Muscle layer of colon (tissue), 2 donors: ENCODE measurements at regions not wholly inside any gene's neighbourhood (a gene's known extent, or its start where the extent isn't known, plus 50 kb on each side); places are given as distances from the start of the nearest gene placed in this dataset.
"Not testable (repeated sequence)": the region's sequence is repeated elsewhere in the genome, so short reads cannot be mapped to it uniquely, and the experiment has no call there.

Source experiments
- H3K27ac ChIP-seq: one replicate; pipeline ENCODE4 v1.7.0; 2013; ENCODE audit warnings: low read depth, mild to moderate bottlenecking, low read length, moderate library complexity
- H3K27me3 ChIP-seq, 2 donors: one replicate each; pipeline ENCODE4 v1.7.0; 2013; ENCODE audit warnings: low read length in 2 of 2, mild to moderate bottlenecking in 2 of 2; ENCODE audit not compliant: insufficient read depth in 2 of 2, control insufficient read depth in 1 of 2
- H3K36me3 ChIP-seq: one replicate; pipeline ENCODE4 v1.7.0; 2013; ENCODE audit warnings: mild to moderate bottlenecking, low read length; ENCODE audit not compliant: insufficient read depth
- H3K4me1 ChIP-seq: one replicate; pipeline ENCODE4 v1.7.0; 2013; ENCODE audit warnings: mild to moderate bottlenecking, low read length; ENCODE audit not compliant: insufficient read depth
- H3K4me3 ChIP-seq, 2 donors: one replicate each; pipeline ENCODE4 v1.7.0; 2013; ENCODE audit warnings: low read length in 2 of 2, low read depth in 1 of 2, mild to moderate bottlenecking in 1 of 2, moderate library complexity in 1 of 2
- H3K9ac ChIP-seq: one replicate; pipeline ENCODE4 v1.7.0; 2013; ENCODE audit warnings: low read length
- H3K9me3 ChIP-seq: one replicate; pipeline ENCODE4 v1.7.0; 2013; ENCODE audit warnings: mild to moderate bottlenecking, low read length
- donor health status: abdominal sarcoma.
- donor health status: Adenocarcinoma of cecum.

DNA sequence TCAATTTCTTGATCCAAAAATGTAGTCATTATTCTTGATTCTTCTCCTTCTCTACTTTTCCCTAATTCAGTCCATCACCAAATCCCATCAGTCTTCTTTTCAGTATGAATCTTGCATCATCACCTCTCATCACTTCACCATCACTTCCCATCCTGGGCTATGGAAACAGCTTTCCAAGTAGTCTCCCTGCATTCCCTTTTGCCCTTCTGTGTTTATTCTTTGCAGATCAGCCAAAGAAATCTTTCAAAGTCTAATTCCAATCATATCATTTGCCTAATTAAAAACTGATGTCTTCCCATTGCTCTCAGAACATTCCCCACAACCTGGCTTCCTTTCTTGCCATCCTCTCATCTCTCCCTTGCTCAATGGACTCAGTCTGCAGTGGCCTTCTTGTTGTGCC lies 201.7 kb upstream of the ADAMTS3 start:
- Histone ChIP-seq H3K9ac (no peak overlapping the region), H3K27me3 (no peaks in the 10 kb centered on the region), H3K9me3 (no peaks in the 10 kb centered on the region), H3K27ac (no peak overlapping the region), H3K4me3 (no peak overlapping the region), H3K4me1 (no peaks in the 10 kb centered on the region), H3K36me3 (no peaks in the 10 kb centered on the region)

DNA sequence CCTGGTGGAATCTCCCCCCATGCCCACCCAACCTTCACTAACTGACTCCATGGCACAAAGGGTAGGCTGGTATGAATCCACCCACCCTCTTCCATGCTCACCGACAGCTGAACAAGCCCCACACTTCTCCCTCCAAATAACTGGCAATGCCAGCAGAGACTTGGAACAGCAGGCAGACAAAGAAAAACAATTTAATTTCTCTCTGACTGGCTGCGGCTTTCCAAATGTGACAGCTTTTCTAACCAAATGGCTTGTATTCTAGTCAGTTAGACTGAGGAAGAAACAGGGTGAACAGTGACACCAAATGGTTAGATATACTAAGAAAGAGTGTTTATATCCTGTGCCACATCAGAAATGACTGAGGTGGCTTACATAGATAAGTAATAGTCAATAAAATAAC lies 199.3 kb upstream of the ADAMTS3 start:
- Histone ChIP-seq H3K4me1 (no peaks in the 10 kb centered on the region), H3K36me3 (no peaks in the 10 kb centered on the region), H3K27me3 (no peaks in the 10 kb centered on the region), H3K4me3 (no peak overlapping the region), H3K27ac (no peak overlapping the region), H3K9ac (no peak overlapping the region), H3K9me3 (no peaks in the 10 kb centered on the region)

GRCh38 chr4:72767618-72768302 lies 198.7 kb upstream of the ADAMTS3 start:
- no peak overlapping the region for H3K4me3 ChIP-seq
- no peaks in the 10 kb centered on the region for H3K9me3 ChIP-seq
- no peak overlapping the region for H3K27ac ChIP-seq
- no peak overlapping the region for H3K9ac ChIP-seq
- H3K4me1 ChIP-seq: no peaks in the 10 kb centered on the region
- no peaks in the 10 kb centered on the region for H3K27me3 ChIP-seq
- H3K36me3 ChIP-seq: no peaks in the 10 kb centered on the region

- not testable (repeated sequence) for H3K27ac ChIP-seq, H3K9me3 ChIP-seq, H3K4me1 ChIP-seq, H3K4me3 ChIP-seq, H3K27me3 ChIP-seq, H3K36me3 ChIP-seq, H3K9ac ChIP-seq
Observed at GRCh38 chr4:72765788-72766187, 196.8 kb upstream of the ADAMTS3 start.

GRCh38 chr4:72761368-72762038 lies 192.5 kb upstream of the ADAMTS3 start:
- Histone ChIP-seq H3K4me1 (no peaks in the 10 kb centered on the region), H3K9ac (no peak overlapping the region), H3K27me3 (no peaks in the 10 kb centered on the region), H3K4me3 (no peak overlapping the region), H3K36me3 (no peaks in the 10 kb centered on the region), H3K27ac (no peak overlapping the region), H3K9me3 (no peaks in the 10 kb centered on the region)

DNA sequence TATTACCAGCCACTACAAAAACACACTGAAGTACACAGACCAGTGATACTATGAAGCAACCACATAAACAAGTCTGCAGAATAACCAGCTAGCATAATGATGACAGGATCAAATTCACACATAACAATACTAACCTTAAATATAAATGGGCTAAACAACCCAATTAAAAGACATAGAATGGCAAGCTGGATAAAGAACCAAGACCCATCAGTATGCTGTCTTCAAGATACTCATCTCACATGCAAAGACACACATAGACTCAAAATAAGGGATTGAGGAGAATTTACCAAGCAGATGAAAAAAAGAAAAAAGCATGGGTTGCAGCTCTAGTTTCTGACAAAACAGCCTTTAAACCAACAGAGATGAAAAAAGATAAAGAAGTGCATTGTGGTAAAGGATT lies 184.4 kb upstream of the ADAMTS3 start:
- H3K4me1 ChIP-seq, H3K27me3 ChIP-seq, H3K9me3 ChIP-seq, H3K4me3 ChIP-seq, H3K9ac ChIP-seq, H3K36me3 ChIP-seq, H3K27ac ChIP-seq: not testable (repeated sequence)

DNA sequence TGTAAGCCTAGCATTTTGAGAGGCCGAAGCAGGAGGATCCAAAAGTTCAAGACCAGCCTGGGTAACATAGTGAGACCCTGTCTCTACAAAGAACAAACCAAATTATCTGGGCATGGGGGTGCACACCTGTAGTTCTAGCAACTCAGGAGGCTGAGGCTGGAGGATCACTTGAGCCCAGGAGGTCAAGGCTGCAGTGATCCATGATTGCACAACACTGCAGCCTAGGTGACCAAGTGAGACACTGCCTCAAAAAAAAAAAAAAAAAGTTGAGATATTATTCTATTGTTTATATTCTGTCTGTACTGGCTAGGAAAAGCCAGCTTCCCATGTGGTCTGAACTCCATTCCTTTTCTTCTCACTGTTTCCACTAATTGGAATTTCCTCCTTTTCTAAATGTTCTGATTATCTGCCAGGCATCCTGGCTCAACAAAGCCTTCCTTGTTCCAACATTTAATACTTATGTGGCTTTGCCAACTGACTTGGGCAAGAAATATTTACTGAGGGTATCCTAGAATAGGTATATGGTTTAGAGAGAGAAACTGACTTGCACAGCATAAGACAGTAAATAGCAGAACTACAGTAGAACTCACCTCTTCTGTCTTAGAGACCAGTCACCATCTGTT lies 175.2 kb upstream of the ADAMTS3 start:
- Histone ChIP-seq H3K27me3 (no peaks in the 10 kb centered on the region), H3K9me3 (no peaks in the 10 kb centered on the region), H3K4me1 (no peaks in the 10 kb centered on the region), H3K36me3 (no peaks in the 10 kb centered on the region), H3K4me3 (no peak overlapping the region), H3K27ac (no peak overlapping the region), H3K9ac (no peak overlapping the region)

GRCh38 chr4:72743078-72743477 lies 174.1 kb upstream of the ADAMTS3 start:
- Histone ChIP-seq H3K27me3 (no peaks in the 10 kb centered on the region), H3K36me3 (no peaks in the 10 kb centered on the region), H3K9me3 (no peaks in the 10 kb centered on the region), H3K27ac (no peak overlapping the region), H3K9ac (no peak overlapping the region), H3K4me3 (no peak overlapping the region), H3K4me1 (no peaks in the 10 kb centered on the region)

- Histone ChIP-seq H3K27me3 (no peaks in the 10 kb centered on the region), H3K36me3 (no peaks in the 10 kb centered on the region), H3K4me3 (no peak overlapping the region), H3K9ac (no peak overlapping the region), H3K4me1 (no peaks in the 10 kb centered on the region), H3K27ac (no peak overlapping the region), H3K9me3 (no peaks in the 10 kb centered on the region)
Observed at GRCh38 chr4:72715299-72715698, 146.3 kb upstream of the ADAMTS3 start.

DNA sequence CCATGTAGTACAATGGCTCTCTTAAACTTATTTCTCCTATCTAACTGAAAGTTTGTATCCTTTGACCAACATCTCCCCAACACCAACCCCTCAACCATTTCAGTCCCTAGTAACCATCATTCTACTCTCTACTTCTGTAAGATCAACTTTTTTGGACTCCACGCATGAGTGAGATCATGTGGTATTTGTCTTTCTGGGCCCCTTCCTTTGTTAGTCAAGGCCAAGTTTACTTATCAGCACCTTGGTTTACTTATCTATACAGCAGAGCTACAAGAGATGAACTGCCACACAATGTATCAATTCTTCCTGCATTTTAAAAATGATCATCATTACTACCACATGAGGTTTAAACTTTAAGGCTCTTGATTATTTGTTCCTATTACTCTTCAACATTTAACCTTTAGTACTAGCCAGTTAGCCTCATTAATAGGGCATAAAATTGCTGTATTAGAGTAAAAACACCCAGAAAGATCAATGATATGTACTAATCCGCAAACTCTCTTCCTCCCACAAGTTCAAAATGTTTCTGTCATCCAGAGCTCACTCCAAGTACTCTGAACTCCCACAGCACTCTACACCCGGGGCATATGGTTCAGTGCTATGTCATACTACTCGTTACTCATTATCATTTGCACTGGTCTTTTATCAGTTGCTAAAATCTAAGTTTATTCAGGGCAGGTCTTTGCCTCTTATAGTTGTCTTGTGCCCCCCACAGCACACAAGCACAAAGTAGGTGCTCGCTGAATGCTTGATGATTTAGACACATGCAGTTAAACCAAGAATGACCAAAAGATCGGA lies 145.7 kb upstream of the ADAMTS3 start:
- no peaks in the 10 kb centered on the region for H3K4me1 ChIP-seq
- H3K36me3 ChIP-seq: no peaks in the 10 kb centered on the region
- no peak overlapping the region for H3K9ac ChIP-seq
- H3K4me3 ChIP-seq: no peak overlapping the region
- no peak overlapping the region for H3K27ac ChIP-seq
- no peaks in the 10 kb centered on the region for H3K9me3 ChIP-seq
- H3K27me3 ChIP-seq: no peaks in the 10 kb centered on the region

DNA sequence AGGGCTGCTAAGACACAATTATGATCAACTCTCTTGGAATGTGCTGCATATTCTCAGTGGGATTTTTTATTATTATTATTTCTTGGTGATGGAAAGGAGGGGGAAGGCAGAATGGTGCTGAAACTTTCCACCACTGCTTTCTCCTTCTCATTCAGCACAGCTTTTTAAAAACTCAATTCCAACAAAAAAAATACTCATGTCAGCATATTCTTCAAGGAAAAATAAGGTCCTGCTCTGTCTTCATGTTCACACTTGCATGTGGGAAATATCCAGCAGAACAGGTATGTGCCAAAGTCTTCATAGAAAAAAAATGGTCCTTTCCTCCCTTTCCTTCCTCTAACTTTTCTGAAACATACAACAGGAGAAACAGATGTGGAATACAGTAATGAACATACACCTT lies 144.0 kb upstream of the ADAMTS3 start:
- H3K36me3 ChIP-seq: no peaks in the 10 kb centered on the region
- H3K9me3 ChIP-seq: no peaks in the 10 kb centered on the region
- H3K9ac ChIP-seq: no peak overlapping the region
- H3K4me3 ChIP-seq: no peak overlapping the region
- no peak overlapping the region for H3K27ac ChIP-seq
- H3K4me1 ChIP-seq: no peaks in the 10 kb centered on the region
- H3K27me3 ChIP-seq: no peaks in the 10 kb centered on the region
